Kidney epithelial cell (primary cell): ENCODE measurements at regions not wholly inside any gene's neighbourhood (a gene's known extent, or its start where the extent isn't known, plus 50 kb on each side); places are given as distances from the start of the nearest gene placed in this dataset.
A peak's percentile ranks its signal among the peaks of the same experiment; 100 is the strongest.

Source experiments
- DNase-seq: peaks from one replicate; pipeline ENCODE4 v3.0.0-alpha.2; 2010; ENCODE audit warnings: low read depth
- H3K27me3 ChIP-seq: 2 replicates; pipeline ENCODE4 v1.6.0; 2011; ENCODE audit warnings: low read length; ENCODE audit not compliant: control insufficient read depth, insufficient read depth
- H3K36me3 ChIP-seq: 2 replicates; pipeline ENCODE4 v1.5.1; 2011; ENCODE audit warnings: low read length; ENCODE audit not compliant: control insufficient read depth, insufficient read depth
- H3K4me3 ChIP-seq: 2 replicates; pipeline ENCODE4 v1.5.1; 2011; ENCODE audit warnings: low read depth, mild to moderate bottlenecking, control low read depth, low read length
- CTCF ChIP-seq: IDR thresholded peaks from 2 replicates; pipeline ENCODE4 v1.5.1; 2011; ENCODE audit warnings: mild to moderate bottlenecking, moderate library complexity, low read length, control low read depth, inconsistent platforms; ENCODE audit not compliant: insufficient read depth, poor library complexity, severe bottlenecking

- Histone ChIP-seq H3K4me3 (no peak overlapping the region), H3K27me3 (no peaks in the 10 kb centered on the region), H3K36me3 (no peaks in the 10 kb centered on the region)
- DNase-seq = no peak
- TF ChIP-seq CTCF = no peak
These were observed 501.0 kb upstream of the MARCKS start for GRCh38 chr6:113356139-113356538.

- no peaks in the 10 kb centered on the region for H3K36me3 ChIP-seq
- no peaks in the 10 kb centered on the region for H3K27me3 ChIP-seq
- TF ChIP-seq CTCF = no peak
- H3K4me3 ChIP-seq = no peak overlapping the region
- no peak for DNase-seq
These were observed 500.1 kb upstream of the MARCKS start for GRCh38 chr6:113357041-113357440.

GRCh38 chr6:113358063-113358583 is 499.0 kb upstream of the MARCKS start:
- Histone ChIP-seq H3K36me3 (no peaks in the 10 kb centered on the region), H3K4me3 (no peak overlapping the region), H3K27me3 (no peaks in the 10 kb centered on the region)
- no peak for DNase-seq
- TF ChIP-seq CTCF = no peak

GRCh38 chr6:113359155-113360140 is 497.7 kb upstream of the MARCKS start:
- Histone ChIP-seq H3K27me3 (no peaks in the 10 kb centered on the region), H3K36me3 (no peaks in the 10 kb centered on the region), H3K4me3 (no peak overlapping the region)
- no peak for TF ChIP-seq CTCF
- peak; percentile 76 for DNase-seq

- DNase-seq = peak; percentile 78
These were observed 496.0 kb upstream of the MARCKS start for GRCh38 chr6:113361014-113361645.

More at GRCh38 chr6:113361014-113361645, 496.0 kb upstream of the MARCKS start:
- Histone ChIP-seq H3K36me3 (no peaks in the 10 kb centered on the region), H3K27me3 (no peaks in the 10 kb centered on the region), H3K4me3 (no peak overlapping the region)
- no peak for TF ChIP-seq CTCF
